H9 (cell line): ENCODE measurements at regions not wholly inside any gene's neighbourhood (a gene's known extent, or its start where the extent isn't known, plus 50 kb on each side); places are given as distances from the start of the nearest gene placed in this dataset.

Experiments
- DNase-seq: peaks from one replicate; pipeline ENCODE4 v3.0.0-alpha.2; 2017
- H2AFZ ChIP-seq: one replicate; pipeline ENCODE4 v1.6.1; 2013; ENCODE audit warnings: mild to moderate bottlenecking, low read length, control low read depth, moderate library complexity
- H2AK5ac ChIP-seq: 2 replicates; pipeline ENCODE4 v1.6.1; 2013; ENCODE audit warnings: low read length, control low read depth, mixed read lengths; ENCODE audit not compliant: insufficient read length
- H2BK120ac ChIP-seq: one replicate; pipeline ENCODE4 v1.6.1; 2013; ENCODE audit warnings: low read depth, mild to moderate bottlenecking, low read length, control low read depth, inconsistent platforms; ENCODE audit not compliant: poor library complexity, severe bottlenecking
- H2BK12ac ChIP-seq: 2 replicates; pipeline ENCODE4 v1.6.1; 2013; ENCODE audit warnings: low read length, control low read depth, mixed read lengths, low read depth; ENCODE audit not compliant: insufficient read length
- H2BK15ac ChIP-seq: 2 replicates; pipeline ENCODE4 v1.6.1; 2013; ENCODE audit warnings: low read depth, low read length, control low read depth
- H2BK20ac ChIP-seq: one replicate; pipeline ENCODE4 v1.6.1; 2013; ENCODE audit warnings: low read depth, mild to moderate bottlenecking, low read length, control low read depth, inconsistent platforms; ENCODE audit not compliant: poor library complexity, severe bottlenecking
- H2BK5ac ChIP-seq: 2 replicates; pipeline ENCODE4 v1.6.1; 2013; ENCODE audit warnings: low read length, control low read depth, mixed read lengths; ENCODE audit not compliant: insufficient read length
- H3K14ac ChIP-seq: 2 replicates; pipeline ENCODE4 v1.6.1; 2013; ENCODE audit warnings: low read length, control low read depth; ENCODE audit not compliant: insufficient read depth
- H3K18ac ChIP-seq: 2 replicates; pipeline ENCODE4 v1.6.1; 2013; ENCODE audit warnings: low read depth, mild to moderate bottlenecking, mixed read lengths, low read length, control low read depth; ENCODE audit not compliant: insufficient read length
- H3K23ac ChIP-seq: 2 replicates; pipeline ENCODE4 v1.6.1; 2013; ENCODE audit warnings: low read length, control low read depth, mixed read lengths, low read depth; ENCODE audit not compliant: insufficient read length
- H3K23me2 ChIP-seq: 2 replicates; pipeline ENCODE4 v1.6.1; 2013; ENCODE audit warnings: low read depth, mild to moderate bottlenecking, mixed read lengths, low read length, control low read depth; ENCODE audit not compliant: insufficient read length, poor library complexity, severe bottlenecking
- H3K27ac ChIP-seq: 2 replicates; pipeline ENCODE4 v1.5.1; 2013; ENCODE audit warnings: low read length, control low read depth, mixed read lengths, low read depth; ENCODE audit not compliant: insufficient read length
- H3K27me3 ChIP-seq: 2 replicates; pipeline ENCODE4 v1.6.1; 2013; ENCODE audit warnings: low read length, control low read depth, inconsistent platforms; ENCODE audit not compliant: insufficient read depth
- H3K4ac ChIP-seq: 2 replicates; pipeline ENCODE4 v1.6.1; 2013; ENCODE audit warnings: low read depth, mild to moderate bottlenecking, control low read depth, inconsistent platforms, low read length, moderate library complexity
- H3K4me1 ChIP-seq: 2 replicates; pipeline ENCODE4 v1.6.1; 2013; ENCODE audit warnings: low read length, control low read depth, inconsistent platforms; ENCODE audit not compliant: insufficient read depth
- H3K4me2 ChIP-seq: 2 replicates; pipeline ENCODE4 v1.6.1; 2013; ENCODE audit warnings: low read length, control low read depth, mixed read lengths; ENCODE audit not compliant: insufficient read length, insufficient read depth
- H3K56ac ChIP-seq: 2 replicates; pipeline ENCODE4 v1.6.1; 2013; ENCODE audit warnings: low read depth, mild to moderate bottlenecking, mixed read lengths, low read length, control low read depth; ENCODE audit not compliant: insufficient read length
- H3K79me1 ChIP-seq: 2 replicates; pipeline ENCODE4 v1.6.1; 2013; ENCODE audit warnings: low read depth, mild to moderate bottlenecking, moderate library complexity, low read length, control low read depth, inconsistent platforms; ENCODE audit not compliant: insufficient read depth, poor library complexity, severe bottlenecking
- H3K79me2 ChIP-seq: 2 replicates; pipeline ENCODE4 v1.6.1; 2013; ENCODE audit warnings: low read length, control low read depth, inconsistent platforms; ENCODE audit not compliant: insufficient read depth
- H3K9ac ChIP-seq: 2 replicates; pipeline ENCODE4 v1.6.1; 2013; ENCODE audit warnings: low read length, control low read depth, mixed read lengths; ENCODE audit not compliant: insufficient read length; ENCODE audit errors: extremely low read depth
- H3K9me3 ChIP-seq: one replicate; pipeline ENCODE4 v1.6.1; 2013; ENCODE audit warnings: low read depth, low read length, inconsistent platforms; ENCODE audit not compliant: control insufficient read depth
- H3T11ph ChIP-seq: one replicate; pipeline ENCODE4 v1.6.1; 2013; ENCODE audit warnings: mild to moderate bottlenecking, low read length, control low read depth, inconsistent platforms
- H4K20me1 ChIP-seq: one replicate; pipeline ENCODE4 v1.6.1; 2013; ENCODE audit not compliant: control insufficient read depth, insufficient read length, insufficient read depth
- H4K5ac ChIP-seq: 2 replicates; pipeline ENCODE4 v1.6.1; 2013; ENCODE audit warnings: low read depth, mild to moderate bottlenecking, mixed read lengths, low read length, control low read depth; ENCODE audit not compliant: insufficient read length
- H4K8ac ChIP-seq: replicated peaks from 2 replicates; pipeline ENCODE4 v1.6.1; 2013; ENCODE audit warnings: low read length, control low read depth, mixed read lengths, low read depth; ENCODE audit not compliant: insufficient read length
- H4K91ac ChIP-seq: 2 replicates; pipeline ENCODE4 v1.6.1; 2013; ENCODE audit warnings: low read depth, mild to moderate bottlenecking, moderate library complexity, mixed read lengths, low read length, control low read depth; ENCODE audit not compliant: insufficient read length
- H3K27ac Mint-ChIP-seq, 3 experiments: 2 replicates in 2 of 3; 3 replicates in 1 of 3; pipeline ENCODE4 v1.8.0; 2020 to 2021; ENCODE audit warnings: mixed read lengths in 3 of 3, mild to moderate bottlenecking in 1 of 3, moderate library complexity in 1 of 3
- H3K27me3 Mint-ChIP-seq: 2 replicates; pipeline ENCODE4 v1.8.0; 2021; ENCODE audit warnings: low read depth, mild to moderate bottlenecking, moderate library complexity, mixed read lengths
- H3K36me3 Mint-ChIP-seq, 3 experiments: 2 replicates in 2 of 3; 3 replicates in 1 of 3; pipeline ENCODE4 v1.8.0; 2020 to 2021; ENCODE audit warnings: low read depth in 3 of 3, mixed read lengths in 3 of 3; ENCODE audit not compliant: insufficient read depth in 1 of 3
- H3K4me1 Mint-ChIP-seq, 2 experiments: 2 replicates each; pipeline ENCODE4 v1.8.0; 2020; ENCODE audit warnings: mixed read lengths in 2 of 2
- H3K4me3 Mint-ChIP-seq, 2 experiments: 2 replicates in 1 of 2; 3 replicates in 1 of 2; pipeline ENCODE4 v1.8.0; 2020 to 2021; ENCODE audit warnings: mild to moderate bottlenecking in 2 of 2, mixed read lengths in 2 of 2, moderate library complexity in 1 of 2
- H3K9me3 Mint-ChIP-seq, 2 experiments: 2 replicates in 1 of 2; 3 replicates in 1 of 2; pipeline ENCODE4 v1.8.0; 2020; ENCODE audit warnings: mild to moderate bottlenecking in 2 of 2, mixed read lengths in 2 of 2, moderate library complexity in 1 of 2
- CTCF ChIP-seq: fragments of 200-600 bp; sonication (generic); conservative IDR thresholded peaks from 3 replicates; pipeline ENCODE4 v1.8.0; 2021; ENCODE audit warnings: antibody characterized with exemption, mild to moderate bottlenecking
- WGBS: extraction: QIAGEN DNeasy Blood & Tissue Kit; methylation state at CpG from one replicate; pipeline ENCODE4 v1.1.7; 2013; ENCODE audit warnings: missing lambda C conversion rate, low lambda C conversion rate, mixed read lengths; ENCODE audit not compliant: insufficient read length; ENCODE audit errors: extremely low coverage; 5-methylcytosine and 5-hydroxymethylcytosine counted together

DNA sequence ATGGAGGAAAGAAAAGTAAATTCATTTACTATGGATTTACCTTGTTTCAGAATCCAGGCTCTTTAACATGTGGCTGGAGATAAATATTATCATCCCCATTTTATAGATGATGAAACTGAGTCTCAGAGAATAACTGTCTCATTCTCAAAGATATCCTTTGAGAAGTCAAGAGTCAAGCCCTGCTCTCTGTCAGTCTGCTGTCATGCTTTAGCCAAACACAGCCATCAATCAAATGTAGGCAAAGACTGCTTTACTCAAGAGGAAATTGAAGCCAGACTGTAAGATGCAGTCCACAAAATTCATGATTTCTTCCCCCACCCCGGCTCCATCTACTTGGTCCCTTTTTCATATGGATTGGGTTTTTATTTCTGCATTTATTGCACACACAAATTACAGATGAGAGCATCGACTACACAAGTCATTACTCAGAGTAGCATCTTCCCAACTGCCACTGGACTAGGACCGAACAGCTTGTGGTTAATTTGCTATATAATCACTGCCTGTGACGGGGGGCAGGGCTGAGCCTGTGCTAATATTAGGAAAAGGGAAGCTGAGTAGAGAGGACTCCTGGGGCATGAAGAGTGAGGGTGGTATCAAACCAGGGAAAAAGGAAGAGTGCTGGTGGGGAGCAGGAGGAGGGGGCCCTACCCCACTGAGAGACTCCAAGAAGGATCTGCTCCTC, 102.7 kb upstream of the TOP1 start:
- Histone ChIP-seq H2BK120ac (no peak overlapping the region), H3K9me3 (no peaks in the 10 kb centered on the region), H3K14ac (no peak overlapping the region), H3K27ac (no peak overlapping the region), H2BK20ac (no peak overlapping the region), H2BK5ac (no peak overlapping the region), H3K79me2 (no peaks in the 10 kb centered on the region), H3K23ac (no peak overlapping the region), H2AFZ (no peak overlapping the region), H2BK15ac (no peak overlapping the region), H4K20me1 (no peaks in the 10 kb centered on the region), H3K18ac (no peak overlapping the region), H3K4me2 (no peak overlapping the region), H4K5ac (no peak overlapping the region), H3K27me3 (no peaks in the 10 kb centered on the region), H3K79me1 (no peaks in the 10 kb centered on the region), H3K4me1 (no peaks in the 10 kb centered on the region), H4K8ac (no peak overlapping the region), H3K56ac (no peak overlapping the region), H3K4ac (no peak overlapping the region), H3K23me2 (no peaks in the 10 kb centered on the region), H4K91ac (no peak overlapping the region), H2BK12ac (no peak overlapping the region), H2AK5ac (no peak overlapping the region), H3K9ac (no peak overlapping the region), H3T11ph (no peak overlapping the region)
- no CpG with 5 or more reads among the region's 4 CpGs for WGBS
- Mint-ChIP-seq H3K4me1 (peaks cover 0 to 3% of the 10 kb centered on the region in 2 experiments; a peak in 2 of 4 replicates), H3K9me3 (peaks cover 0 to under 1% of the 10 kb centered on the region in 2 experiments; a peak in 1 of 5 replicates), H3K27ac (no peak overlapping the region), H3K27me3 (peaks cover 4% of the 10 kb centered on the region), H3K36me3 (no peaks in the 10 kb centered on the region), H3K4me3 (no peak overlapping the region)
- DNase-seq, result no peak
- no peak for TF ChIP-seq CTCF
